Panc1 (cell line): ENCODE measurements at regions not wholly inside any gene's neighbourhood (a gene's known extent, or its start where the extent isn't known, plus 50 kb on each side); places are given as distances from the start of the nearest gene placed in this dataset.
"Not testable (repeated sequence)": the region's sequence is repeated elsewhere in the genome, so short reads cannot be mapped to it uniquely, and the experiment has no call there.

Experiments
- CTCF ChIP-seq: fragments of 450-650 bp; IDR thresholded peaks from 2 replicates; pipeline ENCODE4 v1.5.1; 2017; ENCODE audit warnings: mild to moderate bottlenecking
- POLR2AphosphoS5 ChIP-seq: IDR thresholded peaks from 2 replicates; pipeline ENCODE4 v1.6.1; 2012; ENCODE audit warnings: mild to moderate bottlenecking, low read depth, low read length, moderate library complexity
- REST ChIP-seq, 2 experiments: IDR thresholded peaks; 2 replicates each; pipeline ENCODE4 v1.6.1; 2011 to 2012; ENCODE audit warnings: low read depth in 2 of 2, control low read depth in 1 of 2, low read length in 1 of 2, mild to moderate bottlenecking in 1 of 2, moderate library complexity in 1 of 2; ENCODE audit not compliant: insufficient read depth in 1 of 2
- SIN3A ChIP-seq: IDR thresholded peaks from 2 replicates; pipeline ENCODE4 v1.6.1; 2012; ENCODE audit warnings: low read depth, mild to moderate bottlenecking, low read length, moderate library complexity, borderline replicate concordance; ENCODE audit not compliant: insufficient read depth
- TCF7L2 ChIP-seq: IDR thresholded peaks from 2 replicates; pipeline ENCODE4 v1.6.1; 2011; ENCODE audit warnings: mild to moderate bottlenecking, low read depth, low read length, inconsistent platforms

GRCh38 chr14:26282011-26282410, 315.8 kb downstream of the NOVA1 start:
- not testable (repeated sequence) for TF ChIP-seq POLR2AphosphoS5; CTCF; SIN3A; TCF7L2; REST (IDR thresholded peaks at IDR 0.05; ENCODE audit: insufficient read depth in 1 of 2, low read depth in 2 of 2, low read length in 1 of 2)
